HG03432 (cell line): ENCODE measurements at regions not wholly inside any gene's neighbourhood (a gene's known extent, or its start where the extent isn't known, plus 50 kb on each side); places are given as distances from the start of the nearest gene placed in this dataset.
"Not testable (repeated sequence)": the region's sequence is repeated elsewhere in the genome, so short reads cannot be mapped to it uniquely, and the experiment has no call there.

Experiments
- ATAC-seq: cut with Tn5 transposase; IDR thresholded peaks from one replicate; pipeline ENCODE4 v1.9.1; 2021; ENCODE audit warnings: mild to moderate bottlenecking, moderate library complexity; ENCODE audit not compliant: unreplicated experiment

GRCh38 chr7:14973712-14974428, 71.3 kb upstream of the DGKB start:
- ATAC-seq: peak; percentile 87

GRCh38 chr7:14971678-14972077, 69.1 kb upstream of the DGKB start:
- ATAC-seq: not testable (repeated sequence)

GRCh38 chr7:14967376-14967775, 64.8 kb upstream of the DGKB start:
- ATAC-seq: not testable (repeated sequence)

GRCh38 chr7:14962778-14963177, 60.2 kb upstream of the DGKB start:
- peak; percentile 37 for ATAC-seq

GRCh38 chr7:14960721-14961120, 58.2 kb upstream of the DGKB start:
- ATAC-seq: no peak

- no peak for ATAC-seq
Measured at GRCh38 chr7:14959339-14959738, 56.8 kb upstream of the DGKB start.

- ATAC-seq: no peak
Measured at GRCh38 chr7:14954035-14954434, 51.5 kb upstream of the DGKB start.
